NCI-H2171 (cell line): ENCODE measurements at regions not wholly inside any gene's neighbourhood (a gene's known extent, or its start where the extent isn't known, plus 50 kb on each side); places are given as distances from the start of the nearest gene placed in this dataset.

ENCODE experiments used
- DNase-seq: peaks from one replicate; lab custom pipeline; 2025; lab: John Stamatoyannopoulos, UW

GRCh38 chr2:104045071-104045470 is 808.8 kb upstream of the POU3F3 start:
- no peak for DNase-seq

- no peak for DNase-seq
These were observed 807.4 kb upstream of the POU3F3 start for GRCh38 chr2:104046466-104046865.

GRCh38 chr2:104047516-104047915 is 806.4 kb upstream of the POU3F3 start:
- DNase-seq, result no peak

- no peak for DNase-seq
These were observed 804.5 kb upstream of the POU3F3 start for GRCh38 chr2:104049438-104049837.

- no peak for DNase-seq
These were observed 803.9 kb upstream of the POU3F3 start for GRCh38 chr2:104049981-104050380.

- peak; percentile 3 for DNase-seq
These were observed 803.2 kb upstream of the POU3F3 start for GRCh38 chr2:104050656-104051242.

GRCh38 chr2:104051766-104052165 is 802.1 kb upstream of the POU3F3 start:
- DNase-seq, result no peak

- no peak for DNase-seq
These were observed 801.6 kb upstream of the POU3F3 start for GRCh38 chr2:104052356-104052755.

- no peak for DNase-seq
These were observed 797.5 kb upstream of the POU3F3 start for GRCh38 chr2:104056451-104056850.

GRCh38 chr2:104068665-104069064 is 785.2 kb upstream of the POU3F3 start:
- DNase-seq, result no peak

- no peak for DNase-seq
These were observed 776.3 kb upstream of the POU3F3 start for GRCh38 chr2:104077573-104077972.

GRCh38 chr2:104078431-104079157 is 775.3 kb upstream of the POU3F3 start:
- DNase-seq, result no peak

- no peak for DNase-seq
These were observed 765.2 kb upstream of the POU3F3 start for GRCh38 chr2:104088745-104089144.

GRCh38 chr2:104090407-104090806 is 763.5 kb upstream of the POU3F3 start:
- no peak for DNase-seq

GRCh38 chr2:104091894-104092293 is 762.0 kb upstream of the POU3F3 start:
- DNase-seq, result no peak

GRCh38 chr2:104092886-104093285 is 761.0 kb upstream of the POU3F3 start:
- DNase-seq, result no peak

- no peak for DNase-seq
These were observed 751.3 kb upstream of the POU3F3 start for GRCh38 chr2:104102615-104103014.

- DNase-seq, result no peak
These were observed 744.6 kb upstream of the POU3F3 start for GRCh38 chr2:104109356-104109755.

- DNase-seq, result no peak
These were observed 735.0 kb upstream of the POU3F3 start for GRCh38 chr2:104118889-104119288.

- no peak for DNase-seq
These were observed 733.7 kb upstream of the POU3F3 start for GRCh38 chr2:104120171-104120570.

GRCh38 chr2:104125096-104125495 is 728.8 kb upstream of the POU3F3 start:
- DNase-seq, result no peak

GRCh38 chr2:104127049-104127770 is 726.7 kb upstream of the POU3F3 start:
- DNase-seq, result no peak

- DNase-seq, result no peak
These were observed 713.6 kb upstream of the POU3F3 start for GRCh38 chr2:104140361-104140760.
